ENCODE measurements at regions not wholly inside any gene's neighbourhood (a gene's known extent, or its start where the extent isn't known, plus 50 kb on each side); places are given as distances from the start of the nearest gene placed in this dataset.
"Not testable (repeated sequence)": the region's sequence is repeated elsewhere in the genome, so short reads cannot be mapped to it uniquely, and the experiment has no call there.

- no peak for DNase-seq
Observed at GRCh38 chr4:66805582-66805981, 739.7 kb downstream of the CENPC start.

- no peak for DNase-seq
Observed at GRCh38 chr4:66804979-66805378, 740.3 kb downstream of the CENPC start.

- no peak for DNase-seq
Observed at GRCh38 chr4:66797608-66798007, 747.7 kb downstream of the CENPC start.

GRCh38 chr4:66795724-66796123 is 749.6 kb downstream of the CENPC start:
- no peak for DNase-seq

- no peak for DNase-seq
Observed at GRCh38 chr4:66794390-66795034, 750.8 kb downstream of the CENPC start.

GRCh38 chr4:66791686-66792085 is 753.6 kb downstream of the CENPC start:
- no peak for DNase-seq

- no peak for DNase-seq
Observed at GRCh38 chr4:66785479-66785878, 759.8 kb downstream of the CENPC start.

- DNase-seq, result not testable (repeated sequence)
Observed at GRCh38 chr4:66782751-66783150, 762.6 kb downstream of the CENPC start.

GRCh38 chr4:66777097-66777496 is 768.2 kb downstream of the CENPC start:
- no peak for DNase-seq

GRCh38 chr4:66769441-66769840 is 775.9 kb downstream of the CENPC start:
- no peak for DNase-seq

GRCh38 chr4:66767442-66767841 is 777.9 kb downstream of the CENPC start:
- no peak for DNase-seq

- no peak for DNase-seq
Observed at GRCh38 chr4:66766557-66766956, 778.7 kb downstream of the CENPC start.

GRCh38 chr4:66750273-66750672 is 795.0 kb downstream of the CENPC start:
- no peak for DNase-seq

- not testable (repeated sequence) for DNase-seq
Observed at GRCh38 chr4:66746918-66747317, 798.4 kb downstream of the CENPC start.

GRCh38 chr4:66741081-66741480 is 804.2 kb downstream of the CENPC start:
- no peak for DNase-seq

- DNase-seq, result no peak
Observed at GRCh38 chr4:66736606-66737005, 808.7 kb downstream of the CENPC start.

GRCh38 chr4:66728280-66728679 is 817.0 kb downstream of the CENPC start:
- no peak for DNase-seq

- DNase-seq, result not testable (repeated sequence)
Observed at GRCh38 chr4:66712301-66712921, 832.9 kb downstream of the CENPC start.

- DNase-seq, result no peak
Observed at GRCh38 chr4:66704243-66704642, 841.1 kb downstream of the CENPC start.

- no peak for DNase-seq
Observed at GRCh38 chr4:66694739-66695138, 850.6 kb downstream of the CENPC start.

- DNase-seq, result no peak
Observed at GRCh38 chr4:66693694-66694093, 851.6 kb downstream of the CENPC start.

- no peak for DNase-seq
Observed at GRCh38 chr4:66691101-66691500, 854.2 kb downstream of the CENPC start.

- no peak for DNase-seq
Observed at GRCh38 chr4:66688674-66689073, 856.6 kb downstream of the CENPC start.

- no peak for DNase-seq
Observed at GRCh38 chr4:66687459-66687858, 857.8 kb downstream of the CENPC start.

- DNase-seq, result no peak
Observed at GRCh38 chr4:66681962-66682361, 863.3 kb downstream of the CENPC start.

Measured in inflammatory macrophage treated with lipopolysaccharide for 4 hours (primary cell).